ENCODE measurements at regions not wholly inside any gene's neighbourhood (a gene's known extent, or its start where the extent isn't known, plus 50 kb on each side); places are given as distances from the start of the nearest gene placed in this dataset.
"Not testable (repeated sequence)": the region's sequence is repeated elsewhere in the genome, so short reads cannot be mapped to it uniquely, and the experiment has no call there.

GRCh38 chr21:28089599-28090441 is 902.9 kb downstream of the LTN1 start:
- DNase-seq (ENCODE audit: low read depth) = peak; percentile 11

GRCh38 chr21:28086861-28087581 is 905.7 kb downstream of the LTN1 start:
- DNase-seq (ENCODE audit: low read depth) = no peak

- no peak for DNase-seq (ENCODE audit: low read depth)
Observed at GRCh38 chr21:28084951-28085350, 907.7 kb downstream of the LTN1 start.

GRCh38 chr21:28083350-28083749 is 909.3 kb downstream of the LTN1 start:
- no peak for DNase-seq (ENCODE audit: low read depth)

GRCh38 chr21:28078126-28078525 is 914.6 kb downstream of the LTN1 start:
- no peak for DNase-seq (ENCODE audit: low read depth)

- no peak for DNase-seq (ENCODE audit: low read depth)
Observed at GRCh38 chr21:28074676-28075075, 918.0 kb downstream of the LTN1 start.

GRCh38 chr21:28072601-28073000 is 920.1 kb downstream of the LTN1 start:
- no peak for DNase-seq (ENCODE audit: low read depth)

- DNase-seq (ENCODE audit: low read depth) = no peak
Observed at GRCh38 chr21:28069450-28069923, 923.2 kb downstream of the LTN1 start.

- DNase-seq (ENCODE audit: low read depth) = no peak
Observed at GRCh38 chr21:28068455-28069358, 924.0 kb downstream of the LTN1 start.

- DNase-seq (ENCODE audit: low read depth) = no peak
Observed at GRCh38 chr21:28066596-28067387, 925.9 kb downstream of the LTN1 start.

GRCh38 chr21:28066076-28066475 is 926.6 kb downstream of the LTN1 start:
- DNase-seq (ENCODE audit: low read depth) = peak; percentile 21

- no peak for DNase-seq (ENCODE audit: low read depth)
Observed at GRCh38 chr21:28063241-28064216, 929.1 kb downstream of the LTN1 start.

- DNase-seq (ENCODE audit: low read depth) = not testable (repeated sequence)
Observed at GRCh38 chr21:28052956-28053355, 939.7 kb downstream of the LTN1 start.

- peak; percentile 11 for DNase-seq (ENCODE audit: low read depth)
Observed at GRCh38 chr21:28051649-28052048, 941.0 kb downstream of the LTN1 start.

GRCh38 chr21:28035692-28036091 is 957.0 kb downstream of the LTN1 start:
- DNase-seq (ENCODE audit: low read depth) = not testable (repeated sequence)

- not testable (repeated sequence) for DNase-seq (ENCODE audit: low read depth)
Observed at GRCh38 chr21:28034916-28035315, 957.8 kb downstream of the LTN1 start.

- not testable (repeated sequence) for DNase-seq (ENCODE audit: low read depth)
Observed at GRCh38 chr21:28034334-28034733, 958.3 kb downstream of the LTN1 start.

- DNase-seq (ENCODE audit: low read depth) = not testable (repeated sequence)
Observed at GRCh38 chr21:28032652-28033051, 960.0 kb downstream of the LTN1 start.

GRCh38 chr21:28031066-28031465 is 961.6 kb downstream of the LTN1 start:
- not testable (repeated sequence) for DNase-seq (ENCODE audit: low read depth)
